Spleen (tissue), 11 donors: ENCODE measurements at regions not wholly inside any gene's neighbourhood (a gene's known extent, or its start where the extent isn't known, plus 50 kb on each side); places are given as distances from the start of the nearest gene placed in this dataset.

Experiments
- DNase-seq: peaks from one replicate; pipeline ENCODE4 v3.0.0-alpha.2; 2020
- H3K27ac ChIP-seq, 8 donors: fragments of 200-600 bp; sonication (generic) in 7 of 8; 1 replicate in 4 of 8; 2 replicates in 4 of 8; pipeline versions ENCODE4 v1.5.0 to v1.8.0; 2016 to 2021; ENCODE audit warnings: inconsistent platforms in 4 of 8, mild to moderate bottlenecking in 4 of 8, moderate library complexity in 1 of 8
- H3K27me3 ChIP-seq, 7 donors: fragments of 200-600 bp; sonication (generic) in 6 of 7; replicated peaks in 1 of 7; 1 replicate in 4 of 7; 2 replicates in 3 of 7; pipeline versions ENCODE4 v1.5.0 to v1.8.0; 2016 to 2021; ENCODE audit warnings: inconsistent platforms in 3 of 7, mild to moderate bottlenecking in 1 of 7
- H3K36me3 ChIP-seq, 6 donors: fragments of 200-600 bp; sonication (generic) in 5 of 6; 1 replicate in 4 of 6; 2 replicates in 2 of 6; pipeline versions ENCODE4 v1.5.0 to v1.8.0; 2016 to 2021; ENCODE audit warnings: inconsistent platforms in 2 of 6
- H3K4me1 ChIP-seq, 6 donors: fragments of 200-600 bp; sonication (generic) in 5 of 6; 1 replicate in 3 of 6; 2 replicates in 3 of 6; pipeline versions ENCODE4 v1.5.0 to v1.8.0; 2016 to 2021; ENCODE audit warnings: inconsistent platforms in 3 of 6
- H3K4me3 ChIP-seq, 8 donors: fragments of 200-600 bp; sonication (generic) in 7 of 8; 1 replicate in 4 of 8; 2 replicates in 4 of 8; pipeline versions ENCODE4 v1.5.0 to v1.8.0; 2016 to 2021; ENCODE audit warnings: inconsistent platforms in 4 of 8, mild to moderate bottlenecking in 4 of 8, moderate library complexity in 2 of 8
- H3K9me3 ChIP-seq, 8 donors: fragments of 200-600 bp; sonication (generic) in 7 of 8; 1 replicate in 4 of 8; 2 replicates in 4 of 8; pipeline versions ENCODE4 v1.5.0 to v1.8.0; 2016 to 2021; ENCODE audit warnings: inconsistent platforms in 4 of 8
- POLR2A ChIP-seq, 3 donors: fragments of 450-650 bp; IDR thresholded peaks; one replicate each; pipeline ENCODE4 v1.5.1; 2017; ENCODE audit warnings: antibody characterized with exemption in 3 of 3, mild to moderate bottlenecking in 1 of 3
- POLR2AphosphoS5 ChIP-seq, 3 donors: sonication (generic); formaldehyde crosslinking; IDR thresholded peaks; one replicate each; pipeline ENCODE4 v1.5.1; 2017; ENCODE audit warnings: antibody characterized with exemption in 3 of 3
- WGBS, 5 donors: extraction: QIAGEN DNeasy Blood & Tissue Kit in 3 of 5; methylation state at CpG; one replicate each; pipeline versions ENCODE4 v1.1.5 to v1.1.7; 2013 to 2018; 5-methylcytosine and 5-hydroxymethylcytosine counted together
- intact Hi-C: fragments of 100-400 bp; cut with DNase I; formaldehyde crosslinking; loops from one replicate; pipeline ENCODE4 v1.15.0; 2023; ENCODE audit warnings: low total_unique reads
- TF ChIP-seq, protein P1 (sequence below), 11 experiments: fragments of 200-600 bp in 7 of 11; fragments of 450-650 bp in 4 of 11; sonication (generic) in 4 of 11; IDR thresholded peaks in 8 of 11; conservative IDR thresholded peaks in 3 of 11; 1 replicate in 7 of 11; 2 replicates in 4 of 11; pipeline versions ENCODE4 v1.4.0 to v1.8.0; 2016 to 2021; ENCODE audit warnings: antibody characterized with exemption in 11 of 11, inconsistent platforms in 4 of 11, mild to moderate bottlenecking in 1 of 11
- donor health status: healthy with polysubstance abuse.
- donor health status: DM: no; HTN: no; CAD: no; lungs with moderate emphysema.
- donor health status: DM: no; HTN: no; CAD: no.
- donor health status: Bipolar disorder and iron deficiency.
- donor health status: healthy.
- donor health status: DM: no; HTN: no; CAD: no.
- donor health status: DM: yes; HTN: yes; CAD: no.

DNA sequence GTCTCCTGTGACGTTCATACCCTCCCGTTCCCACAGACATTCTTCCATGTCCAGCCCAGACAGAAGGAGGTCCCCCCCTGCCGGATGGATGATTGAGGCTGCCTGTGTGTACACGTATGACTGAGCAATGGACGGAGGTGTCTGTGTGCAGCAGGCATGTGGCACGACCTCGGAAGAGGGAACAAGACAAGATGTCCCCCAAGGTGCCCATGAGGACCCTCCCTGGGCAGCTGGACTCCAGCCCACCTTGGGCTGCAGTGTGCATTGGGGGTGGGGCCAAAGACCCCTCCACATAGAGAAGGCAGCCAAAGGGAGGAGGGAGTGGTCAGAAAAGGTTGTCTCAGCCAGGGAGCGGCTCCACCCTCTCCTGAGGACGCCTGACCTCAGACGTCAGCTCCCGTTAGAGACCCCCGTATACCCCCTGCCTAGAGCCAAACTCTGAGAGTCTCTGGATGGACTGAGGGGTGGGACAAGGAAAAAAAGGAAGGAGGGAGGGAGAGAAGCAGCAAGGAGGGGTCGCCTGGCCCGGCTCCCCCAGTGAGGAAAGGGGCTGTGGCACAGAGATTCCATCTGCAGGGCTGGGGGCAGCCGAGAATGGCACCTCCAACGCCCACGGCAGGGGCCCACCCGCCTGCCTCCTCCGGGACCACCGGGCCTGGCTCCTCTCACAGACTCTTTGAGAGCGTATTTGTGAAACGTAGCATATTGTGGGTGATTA lies 92.9 kb upstream of the BHLHE23 start:
- 39 to 54% (median 42%) methylated on average over 22 of the region's 22 CpGs for WGBS, 5 donors
- TF ChIP-seq, protein P1, sequence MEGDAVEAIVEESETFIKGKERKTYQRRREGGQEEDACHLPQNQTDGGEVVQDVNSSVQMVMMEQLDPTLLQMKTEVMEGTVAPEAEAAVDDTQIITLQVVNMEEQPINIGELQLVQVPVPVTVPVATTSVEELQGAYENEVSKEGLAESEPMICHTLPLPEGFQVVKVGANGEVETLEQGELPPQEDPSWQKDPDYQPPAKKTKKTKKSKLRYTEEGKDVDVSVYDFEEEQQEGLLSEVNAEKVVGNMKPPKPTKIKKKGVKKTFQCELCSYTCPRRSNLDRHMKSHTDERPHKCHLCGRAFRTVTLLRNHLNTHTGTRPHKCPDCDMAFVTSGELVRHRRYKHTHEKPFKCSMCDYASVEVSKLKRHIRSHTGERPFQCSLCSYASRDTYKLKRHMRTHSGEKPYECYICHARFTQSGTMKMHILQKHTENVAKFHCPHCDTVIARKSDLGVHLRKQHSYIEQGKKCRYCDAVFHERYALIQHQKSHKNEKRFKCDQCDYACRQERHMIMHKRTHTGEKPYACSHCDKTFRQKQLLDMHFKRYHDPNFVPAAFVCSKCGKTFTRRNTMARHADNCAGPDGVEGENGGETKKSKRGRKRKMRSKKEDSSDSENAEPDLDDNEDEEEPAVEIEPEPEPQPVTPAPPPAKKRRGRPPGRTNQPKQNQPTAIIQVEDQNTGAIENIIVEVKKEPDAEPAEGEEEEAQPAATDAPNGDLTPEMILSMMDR (IDR thresholded peaks at IDR 0.05 in 8 of 11, conservative IDR thresholded peaks at IDR 0.05 in 3 of 11): no peak
- no peak for TF ChIP-seq POLR2AphosphoS5 (IDR thresholded peaks at IDR 0.05)
- TF ChIP-seq POLR2A (IDR thresholded peaks at IDR 0.05): no peak
- DNase-seq: peak; percentile 54
- peaks cover 0 to 9% (median 2%) of the 10 kb centered on the region in 8 donors for H3K9me3 ChIP-seq
- H3K4me3 ChIP-seq: no peak overlapping the region
- intact Hi-C loops: no loop called here
- H3K27ac ChIP-seq: no peak overlapping the region
- H3K4me1 ChIP-seq: peaks cover 0 to 15% (median 2%) of the 10 kb centered on the region in 6 donors
- no peaks in the 10 kb centered on the region for H3K36me3 ChIP-seq
- H3K27me3 ChIP-seq: peaks cover 0 to 94% (median 18%) of the 10 kb centered on the region in 7 donors

- H3K4me3 ChIP-seq: no peak overlapping the region
- peaks cover 0 to 15% (median 2%) of the 10 kb centered on the region in 6 donors for H3K4me1 ChIP-seq
- H3K9me3 ChIP-seq: no peaks in the 10 kb centered on the region
- no peaks in the 10 kb centered on the region for H3K36me3 ChIP-seq
- peak; percentile 25 for DNase-seq
- no peak overlapping the region for H3K27ac ChIP-seq
- TF ChIP-seq POLR2AphosphoS5 (IDR thresholded peaks at IDR 0.05) (no peak), POLR2A (IDR thresholded peaks at IDR 0.05) (no peak)
- TF ChIP-seq, protein P1 (IDR thresholded peaks at IDR 0.05 in 8 of 11, conservative IDR thresholded peaks at IDR 0.05 in 3 of 11): no peak
- WGBS, 5 donors: 73 to 79% (median 78%) methylated on average over 6 of the region's 6 CpGs
- intact Hi-C loops: no loop called here
- H3K27me3 ChIP-seq: peaks cover 0 to 86% (median 18%) of the 10 kb centered on the region in 7 donors
Measured at GRCh38 chr20:63098195-63098810, 91.5 kb upstream of the BHLHE23 start.

DNA sequence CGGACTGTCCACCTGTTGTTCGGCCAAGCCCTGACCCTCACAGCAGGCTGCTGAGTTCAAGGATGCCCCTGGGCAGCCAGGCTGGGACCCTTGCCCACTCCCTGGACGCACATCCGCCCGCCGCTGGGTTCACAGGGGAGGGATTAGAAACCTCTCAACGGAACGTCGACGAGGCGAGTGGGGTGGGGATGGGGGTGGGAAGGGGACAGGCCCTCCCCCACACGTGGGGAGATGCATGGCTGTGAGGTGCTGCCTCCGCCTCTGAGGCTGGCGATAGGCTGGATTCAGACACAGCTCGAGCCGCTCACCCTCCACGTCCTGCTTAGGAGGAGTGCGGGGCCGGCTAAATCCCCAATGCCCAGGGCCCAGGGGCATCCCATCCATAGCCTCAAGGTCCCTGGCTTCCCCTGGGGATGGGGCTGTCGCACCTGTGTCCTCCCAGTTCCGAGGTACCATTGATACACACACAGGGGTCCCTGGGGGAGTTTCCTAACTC lies 90.6 kb upstream of the BHLHE23 start:
- no peaks in the 10 kb centered on the region for H3K9me3 ChIP-seq
- no peak for DNase-seq
- no peak overlapping the region for H3K27ac ChIP-seq
- H3K4me1 ChIP-seq: peaks cover 0 to 8% (median 0%) of the 10 kb centered on the region in 6 donors
- H3K36me3 ChIP-seq: no peaks in the 10 kb centered on the region
- intact Hi-C loops: no loop called here
- H3K27me3 ChIP-seq: peaks cover 0 to 84% (median 20%) of the 10 kb centered on the region in 7 donors
- WGBS, 5 donors: 56 to 76% (median 71%) methylated on average over 2 to 21 of the region's 21 CpGs
- H3K4me3 ChIP-seq: no peak overlapping the region
- TF ChIP-seq POLR2AphosphoS5 (IDR thresholded peaks at IDR 0.05) (no peak), POLR2A (IDR thresholded peaks at IDR 0.05) (no peak)
- TF ChIP-seq, protein P1 (IDR thresholded peaks at IDR 0.05 in 8 of 11, conservative IDR thresholded peaks at IDR 0.05 in 3 of 11): no peak
